ENCODE measurements at regions not wholly inside any gene's neighbourhood (a gene's known extent, or its start where the extent isn't known, plus 50 kb on each side); places are given as distances from the start of the nearest gene placed in this dataset.

DNA sequence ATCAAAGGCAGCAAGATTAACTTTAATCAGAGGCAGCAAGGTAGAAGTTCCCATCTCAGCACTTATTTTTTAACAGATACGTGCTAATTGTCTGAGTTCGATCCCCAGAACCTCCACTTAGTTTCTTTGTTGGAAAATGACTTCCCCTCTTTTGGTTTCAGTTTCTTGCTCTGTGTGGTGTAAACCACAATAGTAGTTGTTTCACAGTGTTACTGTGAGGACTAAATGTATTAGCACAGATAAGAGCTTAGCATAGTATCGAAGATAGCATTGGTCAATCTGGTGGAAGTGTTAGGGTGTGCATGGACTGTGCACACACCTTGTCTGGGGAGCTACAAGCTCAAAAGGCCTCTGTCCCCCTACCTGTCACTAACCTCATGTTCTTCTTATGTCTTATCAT lies 988.3 kb upstream of the GYPC start:
- TF ChIP-seq CTCF (conservative IDR thresholded peaks at IDR 0.05 in 1 of 2, IDR thresholded peaks at IDR 0.05 in 1 of 2; ENCODE audit: low read depth in 1 of 2, low read length in 2 of 2) (no peak), EZH2 (IDR thresholded peaks at IDR 0.05; ENCODE audit: low read length, missing control alignments) (no peak)

Measured in fibroblast of lung (primary cell).